HG03196 (cell line): ENCODE measurements at regions not wholly inside any gene's neighbourhood (a gene's known extent, or its start where the extent isn't known, plus 50 kb on each side); places are given as distances from the start of the nearest gene placed in this dataset.

Experiments
- ATAC-seq: cut with Tn5 transposase; IDR thresholded peaks from one replicate; pipeline ENCODE4 v1.9.1; 2021; ENCODE audit not compliant: unreplicated experiment

- ATAC-seq = no peak
These were observed 86.1 kb downstream of the C5orf15 start for GRCh38 chr5:133882389-133882695.

- no peak for ATAC-seq
These were observed 86.6 kb downstream of the C5orf15 start for GRCh38 chr5:133881576-133882388.

- no peak for ATAC-seq
These were observed 90.2 kb downstream of the C5orf15 start for GRCh38 chr5:133878236-133878555.

GRCh38 chr5:133877351-133878235 lies 90.8 kb downstream of the C5orf15 start:
- ATAC-seq = no peak

- no peak for ATAC-seq
These were observed 92.2 kb downstream of the C5orf15 start for GRCh38 chr5:133876266-133876665.

- no peak for ATAC-seq
These were observed 93.2 kb downstream of the C5orf15 start for GRCh38 chr5:133875179-133875578.

- no peak for ATAC-seq
These were observed 95.0 kb downstream of the C5orf15 start for GRCh38 chr5:133873449-133873848.

GRCh38 chr5:133870661-133871060 lies 97.8 kb downstream of the C5orf15 start:
- ATAC-seq = no peak

GRCh38 chr5:133869519-133870335 lies 98.7 kb downstream of the C5orf15 start:
- ATAC-seq = no peak

- ATAC-seq = no peak
These were observed 99.4 kb downstream of the C5orf15 start for GRCh38 chr5:133868946-133869518.

GRCh38 chr5:133867851-133868545 lies 100.4 kb downstream of the C5orf15 start:
- ATAC-seq = no peak

- no peak for ATAC-seq
These were observed 101.1 kb downstream of the C5orf15 start for GRCh38 chr5:133867341-133867740.

- no peak for ATAC-seq
These were observed 101.6 kb downstream of the C5orf15 start for GRCh38 chr5:133866903-133867245.

- no peak for ATAC-seq
These were observed 102.1 kb downstream of the C5orf15 start for GRCh38 chr5:133866160-133866902.

GRCh38 chr5:133865113-133865512 lies 103.3 kb downstream of the C5orf15 start:
- no peak for ATAC-seq

- ATAC-seq = no peak
These were observed 103.7 kb downstream of the C5orf15 start for GRCh38 chr5:133864711-133865110.

GRCh38 chr5:133863857-133864585 lies 104.4 kb downstream of the C5orf15 start:
- ATAC-seq = no peak

- ATAC-seq = no peak
These were observed 107.2 kb downstream of the C5orf15 start for GRCh38 chr5:133861161-133861737.

GRCh38 chr5:133859073-133859472 lies 109.4 kb downstream of the C5orf15 start:
- ATAC-seq = no peak
